NCI-H82 (cell line): ENCODE measurements at regions not wholly inside any gene's neighbourhood (a gene's known extent, or its start where the extent isn't known, plus 50 kb on each side); places are given as distances from the start of the nearest gene placed in this dataset.

Source experiments
- DNase-seq: peaks from one replicate; lab custom pipeline; 2025; lab: John Stamatoyannopoulos, UW

DNA sequence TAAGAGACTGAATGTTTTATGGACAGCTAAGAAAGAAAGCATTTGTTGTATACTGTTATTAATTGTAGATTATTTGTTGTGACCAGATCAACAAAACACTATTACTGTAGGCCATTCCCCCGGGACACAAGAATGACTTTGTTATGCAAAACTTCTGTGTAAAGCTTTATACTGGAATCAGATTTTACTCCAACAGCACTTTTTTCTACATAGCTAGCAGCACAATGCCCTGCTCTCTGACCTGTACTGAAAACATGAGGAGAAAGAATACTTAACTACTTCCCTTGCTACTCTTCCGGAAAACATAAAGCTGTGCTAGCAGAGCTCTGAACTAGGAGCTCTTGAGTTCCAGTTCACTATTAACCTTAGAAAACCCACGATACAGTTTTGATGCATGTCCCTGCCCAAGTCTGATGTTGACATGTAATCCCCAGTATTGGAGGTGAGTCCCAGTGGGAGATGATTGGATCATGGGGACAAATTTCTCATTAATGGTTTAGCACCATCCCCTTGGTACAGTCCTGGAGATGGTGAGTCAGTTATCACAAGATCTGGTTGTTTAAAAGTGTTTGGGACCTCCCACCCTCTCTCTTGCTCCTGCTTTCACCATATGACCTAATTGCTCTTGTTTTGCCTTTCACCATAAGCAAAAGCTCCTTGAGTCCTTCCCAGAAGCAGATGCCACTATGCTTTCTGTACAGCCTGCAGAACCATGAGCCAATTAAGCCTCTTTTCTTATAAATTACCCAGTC, 601.1 kb upstream of the PIK3C3 start:
- no peak for DNase-seq

DNA sequence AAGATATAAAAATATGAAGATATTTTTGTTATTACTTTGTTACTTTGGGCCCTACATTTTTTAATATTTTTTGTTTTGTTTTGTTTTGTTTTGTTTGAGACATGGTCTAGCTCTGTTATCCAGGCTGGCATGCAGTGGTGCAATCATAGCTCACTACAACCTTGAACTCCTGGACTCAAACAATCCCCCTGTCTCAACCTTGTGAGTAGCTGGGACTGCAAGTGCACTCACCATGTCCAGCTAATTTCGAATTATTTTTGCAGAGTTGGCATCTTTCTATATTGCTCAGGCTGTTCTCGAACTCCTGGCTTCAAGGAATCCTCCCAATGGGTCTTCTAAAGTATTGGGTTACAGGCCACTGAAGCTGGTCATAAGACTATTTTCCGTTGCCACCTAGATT, 603.6 kb upstream of the PIK3C3 start:
- DNase-seq = no peak

DNA sequence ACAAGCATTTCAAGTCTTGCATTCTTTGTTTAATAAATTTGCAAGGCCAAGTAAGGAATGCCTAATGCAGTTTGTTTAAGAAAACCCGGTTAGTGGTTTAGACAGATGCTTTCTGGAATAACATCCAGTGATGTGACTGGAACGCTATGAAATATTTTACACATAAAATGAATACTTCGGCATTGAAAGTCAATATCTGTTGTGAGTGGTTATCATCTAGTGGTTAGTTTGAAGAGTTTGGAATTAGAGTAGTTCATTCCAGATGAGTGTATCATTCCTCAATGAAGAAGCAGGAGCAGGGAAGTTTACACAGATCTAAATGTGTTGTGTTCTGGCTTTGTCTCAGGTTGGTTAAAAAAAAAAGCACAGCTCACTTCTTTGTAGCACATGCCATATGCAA, 608.0 kb upstream of the PIK3C3 start:
- no peak for DNase-seq

DNA sequence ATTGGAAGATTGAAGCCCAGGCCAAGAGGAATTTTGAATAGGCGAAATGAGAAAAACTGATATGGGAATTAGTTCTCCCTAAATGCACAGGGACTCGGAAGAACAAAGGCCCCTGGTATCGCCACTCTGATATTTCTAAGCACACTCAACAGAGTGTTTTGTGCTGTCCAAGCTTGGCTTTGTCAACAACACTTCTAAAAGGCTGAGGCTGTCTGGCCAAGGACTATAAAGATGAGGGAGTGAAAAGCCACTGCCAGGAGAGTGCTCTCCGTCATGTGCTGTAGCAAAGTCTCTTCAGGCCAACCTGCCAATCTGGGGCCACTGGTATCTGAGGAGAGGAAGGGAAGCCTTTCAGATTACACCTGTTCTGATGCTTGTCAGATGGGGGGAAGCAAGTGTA, 611.2 kb upstream of the PIK3C3 start:
- DNase-seq = no peak

GRCh38 chr18:41338341-41338740, 616.7 kb upstream of the PIK3C3 start:
- DNase-seq = no peak

GRCh38 chr18:41331661-41332060, 623.4 kb upstream of the PIK3C3 start:
- no peak for DNase-seq

- DNase-seq = no peak
Measured at GRCh38 chr18:41326311-41326710, 628.7 kb upstream of the PIK3C3 start.

- no peak for DNase-seq
Measured at GRCh38 chr18:41324934-41325333, 630.1 kb upstream of the PIK3C3 start.

GRCh38 chr18:41324020-41324791, 630.8 kb upstream of the PIK3C3 start:
- no peak for DNase-seq

DNA sequence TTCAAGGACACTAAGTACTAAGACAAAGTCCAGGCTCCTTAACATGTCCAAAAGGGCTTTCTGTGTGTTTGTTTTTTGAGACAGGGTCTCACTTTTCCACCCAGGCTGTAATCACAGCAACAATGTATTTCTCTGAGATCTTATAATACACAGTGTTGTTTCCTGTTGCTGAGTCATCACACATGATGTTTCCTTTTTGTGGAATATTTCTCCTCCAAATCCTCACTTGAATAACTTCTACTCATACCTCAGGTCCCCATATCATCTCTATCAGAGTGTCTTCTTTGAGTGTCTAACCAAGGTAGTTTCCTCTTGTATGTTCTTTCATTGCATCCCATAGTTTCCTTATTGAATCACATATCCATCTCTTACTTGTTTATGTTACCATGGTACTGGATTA, 632.0 kb upstream of the PIK3C3 start:
- DNase-seq = no peak

- DNase-seq = no peak
Measured at GRCh38 chr18:41320100-41320499, 634.9 kb upstream of the PIK3C3 start.

DNA sequence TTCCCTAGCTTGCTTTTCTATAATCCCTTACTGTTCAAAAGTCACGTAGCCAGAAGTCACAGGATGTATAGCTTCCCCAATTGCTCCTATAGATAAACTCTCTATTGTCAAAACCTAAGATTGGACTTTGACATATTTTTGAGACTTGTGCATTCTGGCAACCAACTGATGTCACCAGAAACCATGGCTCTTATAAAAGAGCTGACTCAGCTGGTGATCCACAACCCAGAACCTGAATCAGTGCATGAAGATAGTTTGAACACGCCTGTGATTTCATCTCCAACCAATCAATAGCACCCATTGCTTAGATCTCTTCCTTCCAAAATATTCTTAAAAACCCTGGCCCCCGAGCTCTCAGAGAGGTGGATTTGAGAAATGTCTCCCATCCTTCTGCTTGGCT, 639.9 kb upstream of the PIK3C3 start:
- DNase-seq = no peak

DNA sequence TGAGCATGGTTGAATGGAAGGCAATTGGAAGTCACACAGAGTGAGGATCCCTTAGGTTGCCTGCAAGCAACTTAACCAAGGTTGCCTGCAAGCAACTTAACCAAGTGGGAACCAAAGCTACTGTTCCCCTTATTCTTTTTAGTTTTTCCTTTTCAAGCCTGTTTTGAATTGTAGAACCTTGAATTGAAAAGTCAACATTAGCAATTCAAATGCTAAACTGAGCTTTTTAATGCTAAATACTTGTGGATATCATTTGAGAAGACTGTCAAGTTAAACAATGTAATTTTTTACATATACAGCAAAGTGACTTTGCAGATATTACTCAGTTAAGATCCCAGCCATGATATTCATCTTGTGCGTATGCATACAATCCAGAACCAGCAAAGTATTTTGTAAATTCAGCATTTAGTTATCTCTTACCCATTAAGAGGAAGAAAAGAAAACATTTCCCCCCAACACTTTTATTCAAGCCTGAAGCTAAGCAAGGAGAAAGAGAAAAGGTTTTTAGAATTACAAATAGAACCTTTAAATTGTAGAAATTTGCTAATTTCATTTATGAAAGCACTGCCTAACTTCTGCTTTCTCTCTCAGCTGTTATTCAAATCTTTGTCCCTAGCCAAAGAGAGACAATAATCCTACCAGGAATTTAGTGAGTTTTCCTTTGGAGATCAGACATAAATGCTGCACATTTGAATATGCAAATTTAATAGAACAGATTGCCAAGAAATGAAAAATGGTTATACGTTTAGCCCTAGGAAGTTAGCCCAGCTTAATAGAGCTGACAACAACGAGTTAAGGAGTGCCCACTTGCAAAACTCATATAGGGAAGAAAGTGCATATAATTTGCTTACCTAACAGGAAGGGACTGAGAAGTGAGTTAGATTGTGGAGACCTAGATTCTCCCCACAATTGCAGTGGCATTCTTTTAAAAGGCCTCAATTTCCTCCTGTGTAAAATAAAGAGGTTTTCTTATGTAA, 643.2 kb upstream of the PIK3C3 start:
- no peak for DNase-seq

GRCh38 chr18:41297740-41298139, 657.3 kb upstream of the PIK3C3 start:
- DNase-seq = no peak

- DNase-seq = no peak
Measured at GRCh38 chr18:41269294-41269693, 685.7 kb upstream of the PIK3C3 start.

DNA sequence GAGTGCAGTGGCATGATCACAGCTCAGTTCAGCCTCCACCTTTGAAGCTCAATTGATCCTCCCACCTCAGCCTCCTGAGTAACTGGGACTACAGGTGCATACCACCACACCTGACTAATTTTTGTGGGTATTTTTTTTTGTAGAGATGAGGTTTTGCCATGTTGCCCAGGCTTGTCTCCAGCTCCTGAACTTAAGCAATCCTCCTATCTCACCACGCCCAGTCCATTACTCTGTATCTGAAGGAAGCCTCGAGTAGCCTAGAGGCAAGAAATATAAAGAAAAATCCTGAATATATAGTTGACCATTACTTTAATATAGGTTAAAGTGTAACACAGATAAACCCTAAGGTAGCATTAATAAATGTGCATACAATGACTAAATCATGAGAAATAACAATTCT, 686.8 kb upstream of the PIK3C3 start:
- no peak for DNase-seq

- no peak for DNase-seq
Measured at GRCh38 chr18:41266616-41267015, 688.4 kb upstream of the PIK3C3 start.

DNA sequence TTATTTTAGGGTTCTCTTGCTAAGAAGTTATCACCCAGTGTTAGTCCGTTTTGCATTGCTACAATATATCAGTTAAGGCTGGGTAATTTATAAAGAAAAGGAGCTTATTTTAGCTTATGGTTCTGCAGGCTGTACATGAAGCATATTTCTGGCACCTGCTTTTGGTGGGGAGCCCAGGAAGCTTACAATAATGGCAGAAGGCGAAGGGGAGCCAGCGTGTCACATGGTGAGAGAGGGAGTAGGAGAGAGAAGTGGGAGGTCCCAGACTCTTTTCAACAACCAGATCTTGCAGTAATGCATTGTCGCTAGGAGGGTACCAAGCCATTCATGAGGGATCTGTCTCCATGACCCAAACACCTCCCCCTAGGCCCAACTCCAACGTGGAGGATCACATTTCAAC, 688.8 kb upstream of the PIK3C3 start:
- DNase-seq = no peak

DNA sequence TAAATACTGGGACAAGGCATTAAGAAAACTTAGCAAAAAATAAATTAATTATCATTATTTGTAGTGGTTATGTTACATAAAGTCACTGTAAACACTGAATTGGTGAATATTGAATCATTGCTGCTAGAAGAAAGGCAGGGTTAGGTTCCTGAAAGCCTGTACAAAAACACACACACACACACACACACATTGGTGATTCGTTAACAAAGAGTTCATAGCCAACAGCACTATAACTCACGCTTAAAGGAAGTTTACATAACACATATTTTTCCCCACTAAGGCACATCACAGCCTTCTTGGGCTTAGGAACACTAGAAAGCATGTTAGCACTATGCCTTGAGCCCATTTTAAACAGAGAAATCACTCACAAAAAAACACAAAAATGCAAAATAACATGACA, 690.0 kb upstream of the PIK3C3 start:
- DNase-seq = no peak

DNA sequence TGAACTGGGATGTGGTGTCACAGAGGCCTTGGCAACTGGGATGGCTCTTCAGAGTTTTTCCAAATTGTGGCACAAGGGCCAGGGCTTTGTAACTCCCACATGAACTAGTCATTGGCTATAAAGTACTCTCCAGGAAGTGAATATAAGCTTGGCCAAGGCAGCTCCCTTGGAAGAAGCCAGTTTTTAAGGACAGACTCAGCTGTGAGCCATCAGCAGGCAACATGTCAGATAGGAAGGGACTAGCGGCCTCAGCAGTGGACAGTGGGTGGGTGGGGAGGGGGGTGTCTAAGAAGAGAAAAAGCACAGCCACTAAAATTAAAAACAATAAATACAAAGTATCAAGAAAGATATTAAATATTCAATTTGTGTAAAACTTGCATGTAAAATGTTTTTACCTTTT, 691.1 kb upstream of the PIK3C3 start:
- DNase-seq = no peak

DNA sequence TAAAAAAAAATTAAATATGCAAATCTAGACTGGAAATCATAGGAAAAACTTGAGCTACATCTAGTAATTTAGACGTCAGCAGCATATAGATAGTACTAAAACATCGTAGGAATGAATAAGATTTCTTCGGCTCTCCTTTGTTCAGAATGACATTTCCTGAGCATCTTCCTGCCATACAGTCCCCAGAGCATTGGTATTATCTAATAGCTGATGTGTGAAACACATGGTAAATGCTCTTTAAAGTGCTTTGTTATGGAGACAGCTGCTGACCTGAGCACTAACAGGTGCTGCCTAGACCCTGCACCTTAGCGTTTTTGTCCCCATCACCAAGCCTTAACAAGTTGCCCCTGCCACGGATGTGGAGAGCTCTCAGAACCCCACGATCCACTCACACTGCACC, 692.3 kb upstream of the PIK3C3 start:
- DNase-seq = no peak

DNA sequence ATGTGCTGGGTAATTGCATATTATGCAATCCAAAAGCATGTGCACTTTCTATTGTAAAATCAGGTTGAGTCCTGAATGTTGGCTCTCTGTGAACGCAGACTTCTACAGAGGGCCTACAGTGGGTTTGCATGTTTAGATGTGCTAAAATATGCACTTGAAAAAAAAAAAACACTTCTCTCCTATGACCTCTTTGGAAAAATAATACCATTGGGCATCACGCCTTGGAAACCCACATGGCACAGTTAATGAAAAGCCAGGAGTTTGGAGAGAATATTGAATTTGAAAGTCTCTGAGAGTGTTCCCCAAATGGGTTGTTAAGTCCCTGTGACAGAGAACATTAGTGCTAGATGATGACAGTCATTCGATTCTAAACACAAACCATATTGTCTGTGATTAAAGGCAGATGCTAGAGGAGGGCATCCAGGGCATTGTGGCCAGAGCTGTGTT, 710.4 kb upstream of the PIK3C3 start:
- DNase-seq = no peak
